Coronary artery (tissue), 2 donors: ENCODE measurements at regions not wholly inside any gene's neighbourhood (a gene's known extent, or its start where the extent isn't known, plus 50 kb on each side); places are given as distances from the start of the nearest gene placed in this dataset.

Experiments used
- DNase-seq: peaks from one replicate; pipeline ENCODE4 v3.0.0-alpha.2; 2017; ENCODE audit warnings: low spot score
- H3K27ac ChIP-seq, 2 donors: fragments of 200-600 bp; sonication (generic); one replicate each; pipeline ENCODE4 v1.5.1; 2016 to 2019
- H3K4me3 ChIP-seq: fragments of 200-600 bp; sonication (generic); 2 replicates; pipeline ENCODE4 v1.5.1; 2016; ENCODE audit warnings: mild to moderate bottlenecking, moderate library complexity
- TF ChIP-seq, protein P1 (sequence below): fragments of 200-600 bp; sonication (generic); IDR thresholded peaks from one replicate; pipeline ENCODE4 v1.5.1; 2019; ENCODE audit warnings: antibody characterized with exemption

GRCh38 chr1:78385744-78386462 lies 104.9 kb upstream of the PTGFR start:
- TF ChIP-seq, protein P1, sequence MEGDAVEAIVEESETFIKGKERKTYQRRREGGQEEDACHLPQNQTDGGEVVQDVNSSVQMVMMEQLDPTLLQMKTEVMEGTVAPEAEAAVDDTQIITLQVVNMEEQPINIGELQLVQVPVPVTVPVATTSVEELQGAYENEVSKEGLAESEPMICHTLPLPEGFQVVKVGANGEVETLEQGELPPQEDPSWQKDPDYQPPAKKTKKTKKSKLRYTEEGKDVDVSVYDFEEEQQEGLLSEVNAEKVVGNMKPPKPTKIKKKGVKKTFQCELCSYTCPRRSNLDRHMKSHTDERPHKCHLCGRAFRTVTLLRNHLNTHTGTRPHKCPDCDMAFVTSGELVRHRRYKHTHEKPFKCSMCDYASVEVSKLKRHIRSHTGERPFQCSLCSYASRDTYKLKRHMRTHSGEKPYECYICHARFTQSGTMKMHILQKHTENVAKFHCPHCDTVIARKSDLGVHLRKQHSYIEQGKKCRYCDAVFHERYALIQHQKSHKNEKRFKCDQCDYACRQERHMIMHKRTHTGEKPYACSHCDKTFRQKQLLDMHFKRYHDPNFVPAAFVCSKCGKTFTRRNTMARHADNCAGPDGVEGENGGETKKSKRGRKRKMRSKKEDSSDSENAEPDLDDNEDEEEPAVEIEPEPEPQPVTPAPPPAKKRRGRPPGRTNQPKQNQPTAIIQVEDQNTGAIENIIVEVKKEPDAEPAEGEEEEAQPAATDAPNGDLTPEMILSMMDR = no peak
- DNase-seq = no peak
- no peak overlapping the region for H3K27ac ChIP-seq
- H3K4me3 ChIP-seq = no peak overlapping the region

DNA sequence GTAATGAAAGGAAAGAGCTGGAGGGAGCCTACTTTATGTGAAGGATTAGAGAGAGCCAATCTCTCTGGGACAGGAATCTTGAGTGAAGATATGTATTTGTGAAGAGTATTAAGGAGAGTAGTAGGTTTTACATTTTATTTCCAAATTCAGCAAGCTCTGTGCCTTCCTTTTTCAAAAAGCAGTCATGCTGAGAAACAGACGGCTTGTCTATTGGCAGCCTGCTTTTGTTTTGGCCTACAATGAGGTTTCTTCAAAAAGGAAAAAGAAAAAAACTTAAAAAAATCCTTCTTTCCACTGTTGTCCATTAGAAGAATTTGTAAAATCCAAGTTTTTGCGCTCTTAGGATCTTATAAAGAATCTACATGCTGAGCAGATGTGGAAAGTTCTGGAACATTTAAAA lies 103.6 kb upstream of the PTGFR start:
- Histone ChIP-seq H3K27ac (no peak overlapping the region), H3K4me3 (no peak overlapping the region)
- TF ChIP-seq, protein P1 = no peak
- DNase-seq = no peak

GRCh38 chr1:78387871-78388270 lies 102.9 kb upstream of the PTGFR start:
- TF ChIP-seq, protein P1 = no peak
- Histone ChIP-seq H3K4me3 (no peak overlapping the region), H3K27ac (no peak overlapping the region)
- no peak for DNase-seq

DNA sequence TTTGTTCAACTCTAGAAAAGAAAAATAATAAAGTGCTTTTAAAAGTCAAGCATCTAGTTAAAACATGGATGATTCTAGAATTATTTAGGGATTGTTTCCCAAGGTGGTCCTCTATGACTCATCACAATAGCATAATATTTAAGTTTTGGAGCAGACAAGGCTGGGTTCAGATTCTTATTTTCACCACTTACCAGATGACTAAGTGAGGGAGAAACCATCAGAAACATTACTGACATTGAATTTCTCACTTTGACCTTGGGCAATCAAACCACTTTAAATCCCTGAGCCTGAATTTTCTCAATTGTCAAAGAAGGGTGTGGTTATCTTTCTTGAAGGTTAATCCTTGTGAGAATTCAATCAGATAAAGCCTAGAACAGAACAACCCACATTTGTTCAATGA lies 102.5 kb upstream of the PTGFR start:
- Histone ChIP-seq H3K4me3 (no peak overlapping the region), H3K27ac (no peak overlapping the region)
- TF ChIP-seq, protein P1 = no peak
- DNase-seq = no peak

DNA sequence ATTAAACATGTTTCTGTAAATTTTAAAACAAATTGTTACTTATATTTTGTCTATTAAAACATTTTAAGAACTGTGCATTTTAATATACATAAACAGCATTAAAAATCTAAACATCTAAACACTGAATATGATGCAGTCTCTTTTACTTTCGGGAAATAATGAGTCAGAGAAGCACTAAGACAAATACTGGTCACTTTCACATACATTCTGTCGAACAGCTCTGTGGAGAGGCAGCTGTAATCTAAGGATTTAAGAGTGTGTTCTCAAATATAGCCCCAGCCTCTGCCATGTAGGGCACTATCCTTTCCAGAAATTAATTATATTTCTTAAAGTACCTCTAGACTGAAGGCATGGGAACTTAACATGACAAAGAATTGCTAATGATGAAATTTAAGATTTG lies 89.6 kb upstream of the PTGFR start:
- no peak overlapping the region for H3K27ac ChIP-seq
- H3K4me3 ChIP-seq = no peak overlapping the region
- TF ChIP-seq, protein P1 = no peak
- DNase-seq = no peak

GRCh38 chr1:78408192-78408591 lies 82.6 kb upstream of the PTGFR start:
- no peak for DNase-seq
- H3K4me3 ChIP-seq = no peak overlapping the region
- H3K27ac ChIP-seq = no peak overlapping the region
- TF ChIP-seq, protein P1 = no peak

- no peak overlapping the region for H3K4me3 ChIP-seq
- peak overlapping the region in 1 of 2 donors; percentile 28 for H3K27ac ChIP-seq
- DNase-seq = no peak
- TF ChIP-seq, protein P1 = no peak
Measured at GRCh38 chr1:78408810-78409209, 82.0 kb upstream of the PTGFR start.
